SK-N-DZ (cell line): ENCODE measurements at regions not wholly inside any gene's neighbourhood (a gene's known extent, or its start where the extent isn't known, plus 50 kb on each side); places are given as distances from the start of the nearest gene placed in this dataset.

Source experiments
- DNase-seq: peaks from one replicate; pipeline ENCODE4 v3.0.0-alpha.2; 2015; ENCODE audit warnings: low spot score

- DNase-seq, result no peak
Measured at GRCh38 chr19:28940751-28941500, 272.0 kb downstream of the UQCRFS1 start.

- DNase-seq, result no peak
Measured at GRCh38 chr19:28939236-28939635, 273.7 kb downstream of the UQCRFS1 start.

GRCh38 chr19:28936001-28936400 lies 276.9 kb downstream of the UQCRFS1 start:
- DNase-seq, result no peak

- no peak for DNase-seq
Measured at GRCh38 chr19:28934631-28935030, 278.3 kb downstream of the UQCRFS1 start.

- DNase-seq, result no peak
Measured at GRCh38 chr19:28933039-28933438, 279.9 kb downstream of the UQCRFS1 start.

- no peak for DNase-seq
Measured at GRCh38 chr19:28932446-28932845, 280.5 kb downstream of the UQCRFS1 start.

- no peak for DNase-seq
Measured at GRCh38 chr19:28929006-28929405, 283.9 kb downstream of the UQCRFS1 start.

- no peak for DNase-seq
Measured at GRCh38 chr19:28927456-28927855, 285.5 kb downstream of the UQCRFS1 start.

GRCh38 chr19:28920269-28921066 lies 292.5 kb downstream of the UQCRFS1 start:
- DNase-seq, result no peak

GRCh38 chr19:28917621-28918020 lies 295.3 kb downstream of the UQCRFS1 start:
- DNase-seq, result no peak

- no peak for DNase-seq
Measured at GRCh38 chr19:28915737-28916460, 297.1 kb downstream of the UQCRFS1 start.

GRCh38 chr19:28915202-28915601 lies 297.7 kb downstream of the UQCRFS1 start:
- DNase-seq, result no peak

- no peak for DNase-seq
Measured at GRCh38 chr19:28914173-28914572, 298.8 kb downstream of the UQCRFS1 start.

- no peak for DNase-seq
Measured at GRCh38 chr19:28913626-28914025, 299.3 kb downstream of the UQCRFS1 start.

- DNase-seq, result no peak
Measured at GRCh38 chr19:28908941-28909340, 304.0 kb downstream of the UQCRFS1 start.

- no peak for DNase-seq
Measured at GRCh38 chr19:28907534-28907933, 305.4 kb downstream of the UQCRFS1 start.

- DNase-seq, result no peak
Measured at GRCh38 chr19:28905996-28906395, 307.0 kb downstream of the UQCRFS1 start.

GRCh38 chr19:28899703-28900102 lies 313.2 kb downstream of the UQCRFS1 start:
- DNase-seq, result no peak

GRCh38 chr19:28898249-28898648 lies 314.7 kb downstream of the UQCRFS1 start:
- no peak for DNase-seq

- no peak for DNase-seq
Measured at GRCh38 chr19:28889941-28890670, 322.8 kb downstream of the UQCRFS1 start.

GRCh38 chr19:28887920-28888618 lies 324.9 kb downstream of the UQCRFS1 start:
- no peak for DNase-seq
